Suprapubic skin (tissue), 4 donors: ENCODE measurements at regions not wholly inside any gene's neighbourhood (a gene's known extent, or its start where the extent isn't known, plus 50 kb on each side); places are given as distances from the start of the nearest gene placed in this dataset.

Experiments
- DNase-seq, 2 donors: peaks; one replicate each; pipeline ENCODE4 v3.0.0-alpha.2; 2019; ENCODE audit warnings: low spot score in 2 of 2
- H3K27ac ChIP-seq: fragments of 200-600 bp; sonication (generic); one replicate; pipeline ENCODE4 v1.5.1; 2019
- H3K27me3 ChIP-seq: fragments of 200-600 bp; sonication (generic); one replicate; pipeline ENCODE4 v1.5.1; 2019
- H3K36me3 ChIP-seq: fragments of 200-600 bp; sonication (generic); one replicate; pipeline ENCODE4 v1.5.1; 2019
- H3K4me1 ChIP-seq: fragments of 200-600 bp; sonication (generic); one replicate; pipeline ENCODE4 v1.5.1; 2019
- H3K4me3 ChIP-seq: fragments of 200-600 bp; sonication (generic); one replicate; pipeline ENCODE4 v1.5.1; 2019; ENCODE audit warnings: mild to moderate bottlenecking
- H3K9me3 ChIP-seq: fragments of 200-600 bp; sonication (generic); one replicate; pipeline ENCODE4 v1.5.1; 2019
- EP300 ChIP-seq: sonication (generic); formaldehyde crosslinking; IDR thresholded peaks from one replicate; pipeline ENCODE4 v1.6.1; 2017; ENCODE audit warnings: antibody characterized with exemption
- POLR2A ChIP-seq, 2 donors: fragments of 450-650 bp; IDR thresholded peaks; one replicate each; pipeline ENCODE4 v1.6.1; 2017; ENCODE audit warnings: antibody characterized with exemption in 2 of 2, mild to moderate bottlenecking in 2 of 2, moderate library complexity in 2 of 2
- POLR2AphosphoS5 ChIP-seq, 3 donors: sonication (generic); formaldehyde crosslinking; IDR thresholded peaks; one replicate each; pipeline ENCODE4 v1.6.1; 2017; ENCODE audit warnings: antibody characterized with exemption in 3 of 3
- WGBS: methylation state at CpG from one replicate; pipeline ENCODE4 v1.1.5; 2018; 5-methylcytosine and 5-hydroxymethylcytosine counted together
- TF ChIP-seq, protein P1 (sequence below), 2 donors: fragments of 200-600 bp in 1 of 2; fragments of 450-650 bp in 1 of 2; sonication (generic) in 1 of 2; IDR thresholded peaks; one replicate each; pipeline ENCODE4 v1.5.1; 2016 to 2019; ENCODE audit warnings: antibody characterized with exemption in 2 of 2, mild to moderate bottlenecking in 1 of 2, moderate library complexity in 1 of 2

DNA sequence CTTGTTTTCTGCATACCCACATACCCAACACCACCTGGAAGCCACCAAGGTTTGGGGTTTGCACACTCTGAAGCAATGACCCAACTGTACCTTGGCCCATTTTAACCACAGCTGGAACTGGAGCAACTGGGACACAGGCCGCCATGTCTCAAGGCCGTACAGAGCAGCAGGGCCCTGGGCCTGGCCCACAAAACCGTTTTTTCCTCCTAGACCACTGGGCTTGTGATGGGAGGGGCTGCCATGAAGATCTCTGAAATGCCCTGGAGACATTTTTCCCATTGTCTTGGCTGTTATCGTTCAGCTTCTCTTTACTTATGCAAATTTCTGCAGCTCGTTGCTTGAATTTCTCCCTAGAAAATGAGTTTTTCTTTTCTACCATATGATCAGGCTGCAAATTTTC lies 96.7 kb upstream of the PLEKHA5 start:
- H3K4me3 ChIP-seq = no peak overlapping the region
- TF ChIP-seq EP300 (no peak), POLR2A (IDR thresholded peaks at IDR 0.05) (no peak), POLR2AphosphoS5 (IDR thresholded peaks at IDR 0.05) (no peak)
- TF ChIP-seq, protein P1, sequence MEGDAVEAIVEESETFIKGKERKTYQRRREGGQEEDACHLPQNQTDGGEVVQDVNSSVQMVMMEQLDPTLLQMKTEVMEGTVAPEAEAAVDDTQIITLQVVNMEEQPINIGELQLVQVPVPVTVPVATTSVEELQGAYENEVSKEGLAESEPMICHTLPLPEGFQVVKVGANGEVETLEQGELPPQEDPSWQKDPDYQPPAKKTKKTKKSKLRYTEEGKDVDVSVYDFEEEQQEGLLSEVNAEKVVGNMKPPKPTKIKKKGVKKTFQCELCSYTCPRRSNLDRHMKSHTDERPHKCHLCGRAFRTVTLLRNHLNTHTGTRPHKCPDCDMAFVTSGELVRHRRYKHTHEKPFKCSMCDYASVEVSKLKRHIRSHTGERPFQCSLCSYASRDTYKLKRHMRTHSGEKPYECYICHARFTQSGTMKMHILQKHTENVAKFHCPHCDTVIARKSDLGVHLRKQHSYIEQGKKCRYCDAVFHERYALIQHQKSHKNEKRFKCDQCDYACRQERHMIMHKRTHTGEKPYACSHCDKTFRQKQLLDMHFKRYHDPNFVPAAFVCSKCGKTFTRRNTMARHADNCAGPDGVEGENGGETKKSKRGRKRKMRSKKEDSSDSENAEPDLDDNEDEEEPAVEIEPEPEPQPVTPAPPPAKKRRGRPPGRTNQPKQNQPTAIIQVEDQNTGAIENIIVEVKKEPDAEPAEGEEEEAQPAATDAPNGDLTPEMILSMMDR (IDR thresholded peaks at IDR 0.05) = no peak
- no peak overlapping the region for H3K27ac ChIP-seq
- no peaks in the 10 kb centered on the region for H3K36me3 ChIP-seq
- no peak for DNase-seq
- 89% methylated on average over 5 of the region's 5 CpGs for WGBS
- no peaks in the 10 kb centered on the region for H3K27me3 ChIP-seq
- no peaks in the 10 kb centered on the region for H3K4me1 ChIP-seq
- no peaks in the 10 kb centered on the region for H3K9me3 ChIP-seq

DNA sequence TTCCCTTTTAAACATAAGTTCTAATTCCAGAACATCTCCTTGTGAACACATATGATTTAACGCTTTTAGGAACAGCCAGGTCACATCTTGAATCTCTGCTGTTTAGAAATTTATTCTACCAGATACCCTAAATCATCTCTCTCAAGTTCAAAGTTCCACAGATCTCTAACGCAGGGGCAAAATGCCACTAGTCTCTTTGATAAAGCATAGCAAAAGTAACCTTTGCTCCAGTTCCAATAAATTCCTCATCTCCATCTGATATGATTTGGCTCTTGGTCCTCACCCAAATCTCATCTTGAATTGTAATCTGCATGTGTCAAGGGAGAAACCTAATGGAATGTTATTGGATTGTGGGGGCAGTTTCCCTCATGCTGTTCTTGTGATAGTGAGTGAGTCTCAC lies 96.3 kb upstream of the PLEKHA5 start:
- whole genome bisulfite sequencing = 83% methylated on average over 2 of the region's 2 CpGs
- H3K9me3 ChIP-seq = no peaks in the 10 kb centered on the region
- TF ChIP-seq, protein P1 (IDR thresholded peaks at IDR 0.05) = no peak
- TF ChIP-seq POLR2A (IDR thresholded peaks at IDR 0.05) (no peak), POLR2AphosphoS5 (IDR thresholded peaks at IDR 0.05) (no peak), EP300 (no peak)

DNA sequence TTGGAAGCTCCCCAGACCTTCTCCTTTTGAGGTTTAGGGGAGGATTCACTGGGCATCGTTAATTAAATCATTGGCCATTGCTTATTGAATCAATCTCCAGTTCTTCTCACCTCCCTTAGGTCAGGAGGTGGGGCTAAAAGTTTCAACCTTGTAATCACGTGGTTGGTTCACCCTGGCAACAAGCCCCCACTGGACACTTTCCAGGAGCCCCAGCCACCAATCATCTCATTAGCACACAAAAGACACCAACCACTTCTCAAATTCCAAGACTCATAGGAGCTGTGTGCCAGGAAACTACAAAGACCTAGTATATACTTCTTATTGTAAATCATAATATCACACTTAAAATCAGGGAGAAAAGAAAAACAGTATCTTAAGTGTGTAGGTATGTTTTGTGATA lies 94.6 kb upstream of the PLEKHA5 start:
- Histone ChIP-seq H3K27ac (no peak overlapping the region), H3K4me1 (no peaks in the 10 kb centered on the region), H3K4me3 (no peak overlapping the region), H3K27me3 (no peaks in the 10 kb centered on the region), H3K9me3 (no peaks in the 10 kb centered on the region), H3K36me3 (no peaks in the 10 kb centered on the region)
- TF ChIP-seq, protein P1 (IDR thresholded peaks at IDR 0.05) = no peak
- TF ChIP-seq POLR2AphosphoS5 (IDR thresholded peaks at IDR 0.05) (no peak), EP300 (no peak), POLR2A (IDR thresholded peaks at IDR 0.05) (no peak)
- DNase-seq = no peak
- 62% methylated on average over 2 of the region's 2 CpGs for WGBS

More for the DNA sequence above, 96.3 kb upstream of the PLEKHA5 start:
- Histone ChIP-seq H3K27me3 (no peaks in the 10 kb centered on the region), H3K27ac (no peak overlapping the region), H3K4me3 (no peak overlapping the region), H3K4me1 (no peaks in the 10 kb centered on the region), H3K36me3 (no peaks in the 10 kb centered on the region)
- DNase-seq = no peak

DNA sequence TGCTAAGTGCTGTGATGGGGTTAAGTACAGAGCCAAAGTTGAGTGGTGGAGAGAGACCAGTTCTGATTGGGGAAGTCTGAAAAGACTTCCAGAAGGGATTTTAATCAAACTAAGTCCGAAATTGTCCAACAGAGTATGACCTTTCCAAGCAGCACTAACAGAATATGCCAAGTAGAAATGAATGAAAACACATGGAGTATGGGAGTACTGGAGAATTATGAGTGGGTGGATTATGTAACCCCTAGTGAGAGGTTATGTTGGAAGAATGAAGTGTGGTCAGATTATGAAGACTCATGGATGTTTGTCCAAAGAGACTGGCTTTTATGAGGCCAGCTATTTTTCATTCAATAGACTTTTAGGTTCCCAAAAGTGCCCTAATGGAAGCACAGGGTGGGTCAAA lies 94.0 kb upstream of the PLEKHA5 start:
- H3K4me3 ChIP-seq = no peak overlapping the region
- no peaks in the 10 kb centered on the region for H3K4me1 ChIP-seq
- DNase-seq = no peak
- H3K9me3 ChIP-seq = no peaks in the 10 kb centered on the region
- H3K27me3 ChIP-seq = no peaks in the 10 kb centered on the region
- TF ChIP-seq POLR2AphosphoS5 (IDR thresholded peaks at IDR 0.05) (no peak), EP300 (no peak), POLR2A (IDR thresholded peaks at IDR 0.05) (no peak)
- TF ChIP-seq, protein P1 (IDR thresholded peaks at IDR 0.05) = no peak
- H3K27ac ChIP-seq = no peak overlapping the region
- H3K36me3 ChIP-seq = no peaks in the 10 kb centered on the region
- WGBS = 58% methylated on average over 1 of the region's 1 CpG

DNA sequence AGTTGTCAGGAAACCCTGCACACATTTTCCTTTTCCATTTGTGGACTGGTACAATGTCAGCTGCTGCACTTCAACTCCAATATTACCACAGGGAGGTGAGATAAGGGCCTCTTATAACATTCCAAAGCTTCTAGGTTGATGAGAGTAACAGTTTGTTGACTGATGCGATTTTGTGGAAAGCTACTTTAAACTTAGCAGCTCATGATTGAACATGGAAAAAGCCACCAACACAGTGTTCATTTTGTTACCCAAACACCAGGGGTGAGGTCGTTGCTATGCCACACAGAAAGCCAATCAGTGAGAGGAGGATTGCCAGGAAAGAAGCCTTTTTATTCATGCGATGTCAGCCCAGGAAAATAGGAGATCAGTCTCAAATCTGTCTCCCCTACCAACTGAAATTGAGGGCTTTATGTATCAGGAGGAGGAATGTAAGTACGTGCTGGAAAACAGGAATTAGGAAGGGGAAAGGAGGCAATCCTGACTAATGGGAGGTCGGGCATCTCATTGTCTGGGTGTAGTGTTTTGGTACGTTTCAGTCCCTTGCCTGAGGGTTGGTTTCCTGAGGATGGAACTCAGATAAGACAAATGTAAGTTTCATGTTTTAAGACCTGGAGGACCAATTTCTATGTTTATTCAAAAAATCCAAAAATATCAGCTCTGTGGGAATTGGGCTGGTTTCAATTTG lies 92.7 kb upstream of the PLEKHA5 start:
- 60% methylated on average over 6 of the region's 6 CpGs for WGBS

More for the DNA sequence above, 92.7 kb upstream of the PLEKHA5 start:
- Histone ChIP-seq H3K9me3 (no peaks in the 10 kb centered on the region), H3K27ac (no peak overlapping the region), H3K27me3 (no peaks in the 10 kb centered on the region), H3K36me3 (no peaks in the 10 kb centered on the region), H3K4me3 (no peak overlapping the region), H3K4me1 (no peaks in the 10 kb centered on the region)
- DNase-seq = no peak
- TF ChIP-seq POLR2AphosphoS5 (IDR thresholded peaks at IDR 0.05) = no peak
- no peak for TF ChIP-seq EP300
- no peak for TF ChIP-seq POLR2A (IDR thresholded peaks at IDR 0.05)
- TF ChIP-seq, protein P1 (IDR thresholded peaks at IDR 0.05) = no peak
